ENCODE measurements at regions not wholly inside any gene's neighbourhood (a gene's known extent, or its start where the extent isn't known, plus 50 kb on each side); places are given as distances from the start of the nearest gene placed in this dataset.

DNA sequence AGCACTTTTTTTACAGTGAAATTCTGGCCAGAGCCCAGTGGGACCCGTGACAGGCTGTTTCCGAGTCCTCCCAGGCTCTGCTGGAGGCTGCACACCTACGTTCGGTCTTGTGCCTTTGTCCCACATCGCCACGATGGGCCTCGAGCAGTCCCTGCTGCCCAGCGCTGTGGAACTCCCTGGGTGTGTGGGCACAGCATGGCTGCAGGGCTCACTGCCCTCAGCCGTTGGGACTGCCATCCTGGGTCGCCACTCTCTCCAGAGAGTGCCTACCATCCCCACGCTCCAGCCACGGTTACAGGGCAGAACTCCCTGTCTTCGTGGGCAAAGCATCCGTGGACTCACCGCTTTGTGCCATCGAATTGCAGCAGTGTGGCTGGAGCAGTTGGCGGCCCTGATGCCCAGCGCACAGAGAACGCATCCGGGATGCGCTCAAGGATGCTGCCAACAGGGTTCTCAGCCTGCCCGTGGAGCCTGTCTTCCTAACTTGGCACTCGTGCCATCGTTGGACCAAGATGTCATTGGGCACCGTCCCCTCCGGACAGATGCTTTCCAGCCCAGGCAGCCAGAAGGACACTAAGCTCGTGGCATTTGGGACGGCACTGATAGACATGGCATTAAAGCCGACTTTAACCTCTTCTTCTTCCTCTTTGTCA is 85.0 kb upstream of the ARHGEF7 start:
- H3K4me3 ChIP-seq (ENCODE audit: low read depth, low read length), result no peak overlapping the region
- no peak for DNase-seq (ENCODE audit: low read depth)
- TF ChIP-seq, protein P1, sequence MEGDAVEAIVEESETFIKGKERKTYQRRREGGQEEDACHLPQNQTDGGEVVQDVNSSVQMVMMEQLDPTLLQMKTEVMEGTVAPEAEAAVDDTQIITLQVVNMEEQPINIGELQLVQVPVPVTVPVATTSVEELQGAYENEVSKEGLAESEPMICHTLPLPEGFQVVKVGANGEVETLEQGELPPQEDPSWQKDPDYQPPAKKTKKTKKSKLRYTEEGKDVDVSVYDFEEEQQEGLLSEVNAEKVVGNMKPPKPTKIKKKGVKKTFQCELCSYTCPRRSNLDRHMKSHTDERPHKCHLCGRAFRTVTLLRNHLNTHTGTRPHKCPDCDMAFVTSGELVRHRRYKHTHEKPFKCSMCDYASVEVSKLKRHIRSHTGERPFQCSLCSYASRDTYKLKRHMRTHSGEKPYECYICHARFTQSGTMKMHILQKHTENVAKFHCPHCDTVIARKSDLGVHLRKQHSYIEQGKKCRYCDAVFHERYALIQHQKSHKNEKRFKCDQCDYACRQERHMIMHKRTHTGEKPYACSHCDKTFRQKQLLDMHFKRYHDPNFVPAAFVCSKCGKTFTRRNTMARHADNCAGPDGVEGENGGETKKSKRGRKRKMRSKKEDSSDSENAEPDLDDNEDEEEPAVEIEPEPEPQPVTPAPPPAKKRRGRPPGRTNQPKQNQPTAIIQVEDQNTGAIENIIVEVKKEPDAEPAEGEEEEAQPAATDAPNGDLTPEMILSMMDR (IDR thresholded peaks at IDR 0.05; ENCODE audit: control insufficient read depth, extremely low read depth, insufficient read depth), result no peak

DNA sequence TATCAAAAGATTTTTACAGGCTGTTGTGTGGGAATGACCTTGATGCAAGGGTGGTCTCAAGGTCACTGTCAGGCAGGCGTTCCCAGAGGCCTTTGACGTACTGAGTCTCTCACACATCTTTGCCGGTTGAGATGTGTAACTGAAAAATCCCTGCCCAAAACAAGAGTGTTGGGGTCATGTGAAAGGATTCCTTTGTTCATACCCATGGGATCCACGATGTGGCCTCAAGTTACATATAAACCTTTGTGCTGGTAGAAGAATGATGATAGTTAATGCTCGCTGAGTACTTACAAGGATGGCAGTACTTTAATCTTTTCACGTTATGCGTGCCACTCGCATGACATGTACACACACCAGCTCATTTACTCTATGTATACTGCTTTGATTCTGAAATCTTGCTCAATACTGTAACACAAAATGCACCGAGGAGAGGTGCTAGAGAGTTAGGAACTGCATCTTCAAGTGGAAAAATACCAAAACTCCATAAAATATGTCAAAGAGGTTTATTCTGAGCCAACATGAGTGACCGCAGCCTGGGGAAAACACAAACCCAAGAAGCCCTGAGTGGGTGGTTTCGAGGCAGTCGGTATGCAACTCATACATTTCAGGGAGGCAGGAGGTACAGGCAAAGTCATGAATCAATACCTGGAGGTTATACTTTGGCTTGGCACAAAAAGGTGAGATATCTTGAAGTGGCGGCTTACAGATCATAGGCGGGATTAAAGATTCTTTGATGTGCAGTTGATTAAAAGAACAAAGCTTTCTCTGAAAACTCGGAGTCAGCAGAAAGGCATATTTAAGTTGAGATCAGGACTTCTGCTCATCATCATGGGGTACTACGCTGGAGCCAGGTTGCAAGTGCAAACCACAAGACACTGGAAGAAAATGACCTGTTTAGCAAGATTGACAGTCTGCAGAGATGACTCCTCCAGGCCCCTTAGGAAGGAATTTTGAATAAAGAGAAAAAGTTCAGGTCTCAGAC is 87.4 kb upstream of the ARHGEF7 start:
- TF ChIP-seq, protein P1 (IDR thresholded peaks at IDR 0.05; ENCODE audit: control insufficient read depth, extremely low read depth, insufficient read depth), result no peak
- H3K4me3 ChIP-seq (ENCODE audit: low read depth, low read length), result no peak overlapping the region
- DNase-seq (ENCODE audit: low read depth), result no peak

DNA sequence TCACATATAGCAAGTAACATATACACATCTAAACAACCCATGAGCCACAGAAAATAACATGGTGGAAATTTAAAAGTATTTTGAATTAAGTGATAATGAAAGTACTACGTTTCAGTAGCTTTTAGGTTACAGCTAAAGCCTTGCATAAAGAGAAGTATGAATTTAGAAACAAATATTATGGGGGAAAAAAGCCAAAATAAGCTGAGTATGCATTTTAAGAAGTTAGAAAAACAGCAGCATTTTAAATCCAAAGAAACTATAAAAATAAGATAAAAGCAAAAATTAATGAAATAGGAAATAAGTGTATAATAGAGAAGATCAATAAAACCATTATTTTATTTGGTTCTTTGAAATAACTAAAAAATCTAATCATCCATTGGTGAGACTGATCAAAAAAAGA is 89.8 kb upstream of the ARHGEF7 start:
- TF ChIP-seq, protein P1 (IDR thresholded peaks at IDR 0.05; ENCODE audit: control insufficient read depth, extremely low read depth, insufficient read depth), result no peak
- H3K4me3 ChIP-seq (ENCODE audit: low read depth, low read length), result no peak overlapping the region
- no peak for DNase-seq (ENCODE audit: low read depth)

DNA sequence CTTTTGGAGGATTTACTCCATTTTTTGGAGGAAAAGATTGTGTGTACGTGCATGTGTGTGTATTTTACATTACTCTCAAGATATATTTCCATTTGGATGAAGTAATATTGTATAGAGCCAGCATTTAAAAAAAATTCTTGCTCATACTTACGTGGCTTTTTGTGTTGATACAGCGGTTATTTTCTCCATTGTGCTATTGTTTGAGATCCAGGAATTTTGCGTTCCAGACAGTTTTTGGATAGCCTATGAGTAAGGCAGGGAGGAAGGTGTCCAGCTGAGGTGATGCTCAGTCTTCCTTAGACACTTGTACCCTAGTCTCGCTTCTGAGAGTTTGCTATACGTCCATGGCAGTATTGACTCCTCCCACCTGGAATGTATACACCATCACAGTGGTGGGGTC is 92.2 kb upstream of the ARHGEF7 start:
- no peak overlapping the region for H3K4me3 ChIP-seq (ENCODE audit: low read depth, low read length)
- DNase-seq (ENCODE audit: low read depth), result no peak
- TF ChIP-seq, protein P1 (IDR thresholded peaks at IDR 0.05; ENCODE audit: control insufficient read depth, extremely low read depth, insufficient read depth), result no peak

DNA sequence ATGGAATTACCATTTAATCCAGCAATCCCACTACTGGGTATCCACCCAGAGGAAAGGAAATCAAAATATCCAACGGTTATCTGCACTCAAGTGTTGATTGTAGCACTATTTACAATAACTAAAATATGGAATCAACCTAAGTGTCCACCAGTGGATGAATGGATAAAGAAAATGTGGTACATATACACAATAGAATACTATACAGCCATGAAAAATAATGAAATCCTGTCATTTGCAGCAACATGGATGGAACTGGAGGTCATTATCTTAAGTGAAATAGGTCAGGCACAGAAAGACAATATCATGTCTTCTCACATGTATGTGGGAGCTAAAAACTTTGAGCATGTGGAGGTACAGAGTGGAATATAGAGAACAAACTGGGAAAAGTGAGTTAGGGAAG is 92.9 kb upstream of the ARHGEF7 start:
- TF ChIP-seq, protein P1 (IDR thresholded peaks at IDR 0.05; ENCODE audit: control insufficient read depth, extremely low read depth, insufficient read depth), result no peak
- no peak for DNase-seq (ENCODE audit: low read depth)
- no peak overlapping the region for H3K4me3 ChIP-seq (ENCODE audit: low read depth, low read length)

DNA sequence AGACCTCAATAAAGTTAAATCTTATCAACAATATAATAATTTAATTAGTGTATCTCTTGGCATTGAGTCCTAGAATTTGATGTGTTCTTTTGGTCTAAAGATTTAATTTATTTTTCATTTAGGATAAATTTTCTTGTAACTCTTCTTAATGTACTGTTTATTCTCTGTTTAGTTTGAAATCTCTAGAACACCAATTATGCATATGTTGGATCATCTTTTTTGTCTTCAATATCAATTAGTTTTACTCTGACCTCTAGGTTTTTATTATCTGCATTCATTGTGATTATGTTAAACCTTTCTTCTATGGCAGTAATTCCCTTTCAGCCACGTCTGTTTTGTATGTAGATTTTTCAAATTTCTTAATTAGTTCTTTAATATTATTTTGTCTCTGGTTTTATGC is 93.8 kb upstream of the ARHGEF7 start:
- H3K4me3 ChIP-seq (ENCODE audit: low read depth, low read length), result no peak overlapping the region
- TF ChIP-seq, protein P1 (IDR thresholded peaks at IDR 0.05; ENCODE audit: control insufficient read depth, extremely low read depth, insufficient read depth), result no peak
- DNase-seq (ENCODE audit: low read depth), result no peak
